Esophagus muscularis mucosa (tissue), 4 donors: ENCODE measurements at regions not wholly inside any gene's neighbourhood (a gene's known extent, or its start where the extent isn't known, plus 50 kb on each side); places are given as distances from the start of the nearest gene placed in this dataset.

Experiments
- DNase-seq: peaks from one replicate; pipeline ENCODE4 v3.0.0-alpha.2; 2017; ENCODE audit errors: extremely low spot score
- H3K27ac ChIP-seq, 4 donors: fragments of 200-600 bp; sonication (generic); replicated peaks in 1 of 4; 1 replicate in 3 of 4; 2 replicates in 1 of 4; pipeline ENCODE4 v1.5.1; 2016 to 2019; ENCODE audit warnings: mild to moderate bottlenecking in 1 of 4
- H3K27me3 ChIP-seq, 4 donors: fragments of 200-600 bp; sonication (generic); one replicate each; pipeline versions ENCODE4 v1.5.1 to v1.6.0; 2016 to 2019
- H3K36me3 ChIP-seq, 4 donors: fragments of 200-600 bp; sonication (generic); one replicate each; pipeline ENCODE4 v1.5.1; 2016 to 2019
- H3K4me1 ChIP-seq, 4 donors: fragments of 200-600 bp; sonication (generic); one replicate each; pipeline ENCODE4 v1.5.1; 2016 to 2019
- H3K4me3 ChIP-seq, 4 donors: fragments of 200-600 bp; sonication (generic); 1 replicate in 2 of 4; 2 replicates in 2 of 4; pipeline ENCODE4 v1.5.1; 2016 to 2019; ENCODE audit warnings: mild to moderate bottlenecking in 4 of 4, moderate library complexity in 1 of 4
- H3K9me3 ChIP-seq, 4 donors: fragments of 200-600 bp; sonication (generic); 1 replicate in 3 of 4; 2 replicates in 1 of 4; pipeline ENCODE4 v1.5.1; 2016 to 2019
- EP300 ChIP-seq: sonication (generic); formaldehyde crosslinking; IDR thresholded peaks from one replicate; pipeline ENCODE4 v1.6.1; 2017; ENCODE audit warnings: antibody characterized with exemption
- POLR2A ChIP-seq: fragments of 450-650 bp; IDR thresholded peaks from one replicate; pipeline ENCODE4 v1.6.1; 2017; ENCODE audit warnings: antibody characterized with exemption, moderate library complexity, mild to moderate bottlenecking, low read depth
- POLR2AphosphoS5 ChIP-seq, 2 donors: sonication (generic); formaldehyde crosslinking; IDR thresholded peaks; one replicate each; pipeline ENCODE4 v1.6.1; 2017; ENCODE audit warnings: antibody characterized with exemption in 2 of 2
- WGBS: methylation state at CpG from one replicate; pipeline ENCODE4 v1.1.5; 2018; 5-methylcytosine and 5-hydroxymethylcytosine counted together
- intact Hi-C: fragments of 100-400 bp; cut with DNase I; formaldehyde crosslinking; loops from one replicate; pipeline ENCODE4 v1.15.1; 2023
- TF ChIP-seq, protein P1 (sequence below), 3 experiments: fragments of 200-600 bp in 2 of 3; fragments of 450-650 bp in 1 of 3; sonication (generic) in 2 of 3; IDR thresholded peaks; one replicate each; pipeline ENCODE4 v1.5.1; 2017 to 2019; ENCODE audit warnings: antibody characterized with exemption in 3 of 3, mild to moderate bottlenecking in 2 of 3, moderate library complexity in 1 of 3

DNA sequence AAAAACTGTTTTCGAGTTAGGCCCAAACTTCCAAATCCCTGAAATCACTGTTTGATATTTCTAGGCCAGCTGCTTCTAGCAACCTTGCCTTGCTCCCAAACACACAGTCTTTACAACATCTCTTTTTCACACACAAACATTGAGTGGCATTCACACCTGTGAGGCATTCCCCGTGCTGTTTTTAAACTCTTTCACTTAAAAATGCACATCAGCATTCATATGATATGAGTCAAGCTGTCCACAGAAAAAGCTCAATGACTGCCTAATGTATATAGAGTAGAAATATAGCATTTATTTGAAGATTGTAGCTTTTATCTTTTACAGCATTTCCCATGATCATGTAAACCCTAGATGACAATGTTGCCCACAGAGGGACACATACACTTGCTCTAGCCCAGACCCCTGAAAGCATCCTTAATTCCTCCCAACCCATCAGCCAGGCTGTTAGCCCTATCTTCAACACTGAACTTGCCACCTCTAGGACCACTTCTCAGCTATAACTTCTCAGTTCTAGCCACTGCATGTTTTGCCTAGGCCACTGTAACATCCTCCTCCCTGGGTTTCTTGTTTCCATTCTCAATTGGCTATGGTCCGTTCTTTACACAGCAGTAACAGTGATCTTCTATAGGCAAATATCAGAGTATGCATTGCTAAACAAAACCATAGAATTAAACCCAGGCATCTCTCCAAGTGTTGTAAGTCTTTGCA lies 782.6 kb downstream of the DIPK2A start:
- intact Hi-C loops = no loop called here

DNA sequence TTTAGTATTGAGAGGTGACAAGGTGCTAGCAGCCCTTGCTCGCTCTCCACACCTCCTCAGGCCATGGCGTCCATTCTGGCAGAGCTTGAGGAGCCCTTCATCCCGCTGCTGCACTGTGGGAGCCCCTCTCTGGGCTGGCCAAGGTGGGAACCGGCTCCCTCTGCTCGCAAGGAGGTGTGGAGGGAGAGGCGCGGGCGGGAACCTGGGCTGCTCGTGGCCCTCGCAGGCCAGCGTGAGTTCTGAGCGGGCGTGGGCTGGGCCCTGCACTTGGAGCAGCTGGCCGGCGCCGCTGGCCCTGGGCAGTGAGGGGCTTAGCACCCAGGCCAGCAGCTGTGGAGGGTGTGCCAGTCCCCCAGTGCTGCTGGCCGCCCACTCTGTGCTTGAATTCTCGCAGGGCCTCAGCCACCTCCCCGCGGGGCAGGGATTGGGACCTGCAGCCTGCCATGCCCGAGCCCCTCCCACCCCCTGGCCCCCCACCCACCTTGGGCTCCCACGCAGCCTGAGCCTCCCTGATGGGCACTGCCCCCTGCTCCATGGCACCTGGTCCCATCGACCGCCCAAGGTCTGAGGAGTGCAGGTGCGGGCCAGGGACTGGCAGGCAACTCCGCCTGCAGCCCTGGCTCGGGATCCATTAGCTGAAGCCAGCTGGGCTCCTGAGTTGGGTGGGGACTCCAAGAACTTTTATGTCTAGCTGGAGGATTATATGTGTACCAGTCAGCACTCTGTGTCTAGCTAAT lies 785.2 kb downstream of the DIPK2A start:
- Histone ChIP-seq H3K4me1 (no peaks in the 10 kb centered on the region), H3K27me3 (no peaks in the 10 kb centered on the region), H3K9me3 (peaks cover 0 to 4% (median 2%) of the 10 kb centered on the region in 4 donors), H3K4me3 (no peak overlapping the region), H3K36me3 (no peaks in the 10 kb centered on the region), H3K27ac (no peak overlapping the region)
- no peak for DNase-seq
- TF ChIP-seq, protein P1, sequence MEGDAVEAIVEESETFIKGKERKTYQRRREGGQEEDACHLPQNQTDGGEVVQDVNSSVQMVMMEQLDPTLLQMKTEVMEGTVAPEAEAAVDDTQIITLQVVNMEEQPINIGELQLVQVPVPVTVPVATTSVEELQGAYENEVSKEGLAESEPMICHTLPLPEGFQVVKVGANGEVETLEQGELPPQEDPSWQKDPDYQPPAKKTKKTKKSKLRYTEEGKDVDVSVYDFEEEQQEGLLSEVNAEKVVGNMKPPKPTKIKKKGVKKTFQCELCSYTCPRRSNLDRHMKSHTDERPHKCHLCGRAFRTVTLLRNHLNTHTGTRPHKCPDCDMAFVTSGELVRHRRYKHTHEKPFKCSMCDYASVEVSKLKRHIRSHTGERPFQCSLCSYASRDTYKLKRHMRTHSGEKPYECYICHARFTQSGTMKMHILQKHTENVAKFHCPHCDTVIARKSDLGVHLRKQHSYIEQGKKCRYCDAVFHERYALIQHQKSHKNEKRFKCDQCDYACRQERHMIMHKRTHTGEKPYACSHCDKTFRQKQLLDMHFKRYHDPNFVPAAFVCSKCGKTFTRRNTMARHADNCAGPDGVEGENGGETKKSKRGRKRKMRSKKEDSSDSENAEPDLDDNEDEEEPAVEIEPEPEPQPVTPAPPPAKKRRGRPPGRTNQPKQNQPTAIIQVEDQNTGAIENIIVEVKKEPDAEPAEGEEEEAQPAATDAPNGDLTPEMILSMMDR (IDR thresholded peaks at IDR 0.05) = no peak
- TF ChIP-seq EP300 = no peak
- TF ChIP-seq POLR2AphosphoS5 (IDR thresholded peaks at IDR 0.05) = no peak
- no peak for TF ChIP-seq POLR2A
- WGBS = 92% methylated on average over 9 of the region's 27 CpGs
- intact Hi-C loops = no loop called here

More for the DNA sequence above, 782.6 kb downstream of the DIPK2A start:
- TF ChIP-seq EP300 (no peak), POLR2AphosphoS5 (IDR thresholded peaks at IDR 0.05) (no peak), POLR2A (no peak)
- TF ChIP-seq, protein P1 (IDR thresholded peaks at IDR 0.05) = no peak
- no peaks in the 10 kb centered on the region for H3K36me3 ChIP-seq
- no peak overlapping the region for H3K4me3 ChIP-seq
- H3K9me3 ChIP-seq = peaks cover 0 to 4% (median 2%) of the 10 kb centered on the region in 4 donors
- 86% methylated on average over 3 of the region's 3 CpGs for WGBS
- no peaks in the 10 kb centered on the region for H3K4me1 ChIP-seq
- no peaks in the 10 kb centered on the region for H3K27me3 ChIP-seq
- no peak for DNase-seq
- H3K27ac ChIP-seq = no peak overlapping the region

DNA sequence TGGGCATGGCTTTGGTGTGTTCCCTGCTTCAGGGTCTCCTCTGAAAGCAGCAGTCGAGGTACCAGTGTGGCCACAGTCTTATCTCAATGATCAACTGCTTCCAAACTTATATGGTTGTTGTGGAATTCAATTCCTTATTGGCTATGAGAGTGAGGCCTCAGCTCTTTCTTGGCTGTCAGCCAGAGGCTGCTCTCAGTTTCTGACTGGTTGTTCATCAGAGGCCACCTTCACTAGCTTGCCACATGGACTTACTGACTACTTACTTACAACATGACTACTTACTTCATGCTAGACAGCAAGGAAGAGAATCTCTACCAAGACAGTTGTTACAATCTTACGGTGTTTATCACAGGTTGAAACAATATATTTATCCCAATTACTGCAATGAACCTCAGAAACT lies 789.2 kb downstream of the DIPK2A start:
- H3K4me3 ChIP-seq = no peak overlapping the region
- 85% methylated on average over 2 of the region's 2 CpGs for WGBS
- TF ChIP-seq, protein P1 (IDR thresholded peaks at IDR 0.05) = no peak
- TF ChIP-seq POLR2A = no peak
- TF ChIP-seq EP300 = no peak
- no peak for TF ChIP-seq POLR2AphosphoS5 (IDR thresholded peaks at IDR 0.05)
- no peak overlapping the region for H3K27ac ChIP-seq
- intact Hi-C loops = no loop called here
- H3K4me1 ChIP-seq = no peaks in the 10 kb centered on the region
- no peaks in the 10 kb centered on the region for H3K36me3 ChIP-seq
- H3K9me3 ChIP-seq = peaks cover 0 to 4% (median 2%) of the 10 kb centered on the region in 4 donors
- H3K27me3 ChIP-seq = no peaks in the 10 kb centered on the region
- DNase-seq = no peak

DNA sequence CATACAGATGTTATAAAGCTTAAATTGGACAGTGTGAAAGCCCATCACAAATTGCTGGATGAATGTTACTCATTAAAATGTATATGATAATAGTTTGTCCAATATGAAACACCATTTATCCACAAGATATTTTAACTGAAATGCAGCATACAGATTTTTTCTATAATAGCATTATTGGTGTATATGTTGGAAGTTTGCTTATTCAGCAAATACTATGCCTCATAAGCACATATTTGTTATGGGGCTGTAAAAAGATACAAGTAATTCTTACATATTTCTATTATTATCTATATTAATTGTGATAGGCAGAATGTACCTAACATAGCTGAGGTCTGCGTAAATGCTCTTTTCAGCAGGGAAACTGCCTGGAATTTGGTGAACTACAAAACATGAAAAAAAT lies 790.5 kb downstream of the DIPK2A start:
- Histone ChIP-seq H3K36me3 (no peaks in the 10 kb centered on the region), H3K27ac (no peak overlapping the region), H3K9me3 (no peaks in the 10 kb centered on the region), H3K4me3 (no peak overlapping the region), H3K4me1 (no peaks in the 10 kb centered on the region), H3K27me3 (no peaks in the 10 kb centered on the region)
- DNase-seq = no peak
- intact Hi-C loops = no loop called here
- 100% methylated on average over 1 of the region's 1 CpG for WGBS
- TF ChIP-seq POLR2A (no peak), POLR2AphosphoS5 (IDR thresholded peaks at IDR 0.05) (no peak), EP300 (no peak)
- TF ChIP-seq, protein P1 (IDR thresholded peaks at IDR 0.05) = no peak
